Right lobe of liver (tissue), 4 donors: ENCODE measurements at regions not wholly inside any gene's neighbourhood (a gene's known extent, or its start where the extent isn't known, plus 50 kb on each side); places are given as distances from the start of the nearest gene placed in this dataset.

Experiments
- POLR2A ChIP-seq: fragments of 450-650 bp; IDR thresholded peaks from one replicate; pipeline ENCODE4 v1.6.1; 2017; ENCODE audit warnings: antibody characterized with exemption, mild to moderate bottlenecking
- TF ChIP-seq, protein P1 (sequence below), 4 donors: fragments of 200-600 bp in 3 of 4; fragments of 450-650 bp in 1 of 4; IDR thresholded peaks; one replicate each; pipeline versions ENCODE4 v1.5.1 to v1.8.0; 2016 to 2022; ENCODE audit warnings: antibody characterized with exemption in 4 of 4, mild to moderate bottlenecking in 2 of 4
- donor health status: DM: no; HTN: no; CAD: no.
- donor health status: DM: no; HTN: no; CAD: no.
- donor health status: DM: no; HTN: yes; CAD: no.

DNA sequence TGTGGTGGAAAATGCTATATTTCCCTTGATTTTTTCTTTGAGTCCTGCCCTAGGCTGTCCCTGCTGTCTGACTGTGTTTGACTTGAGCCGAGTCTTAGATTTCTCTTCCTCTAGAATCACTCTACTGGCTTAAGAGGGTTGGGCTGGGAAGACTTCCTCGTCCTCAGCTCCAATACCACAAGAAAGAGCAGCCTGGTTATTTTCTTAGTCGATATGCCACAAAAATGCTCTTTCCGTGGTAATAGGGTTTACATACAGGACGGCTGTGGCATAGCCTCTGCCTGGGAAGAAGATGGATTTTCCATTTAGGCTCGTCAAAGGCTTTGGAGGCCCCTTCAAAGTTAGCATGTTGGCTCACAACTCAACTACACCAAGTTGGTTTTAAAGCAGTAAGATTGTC lies 212.0 kb upstream of the IGFBP3 start:
- TF ChIP-seq, protein P1, sequence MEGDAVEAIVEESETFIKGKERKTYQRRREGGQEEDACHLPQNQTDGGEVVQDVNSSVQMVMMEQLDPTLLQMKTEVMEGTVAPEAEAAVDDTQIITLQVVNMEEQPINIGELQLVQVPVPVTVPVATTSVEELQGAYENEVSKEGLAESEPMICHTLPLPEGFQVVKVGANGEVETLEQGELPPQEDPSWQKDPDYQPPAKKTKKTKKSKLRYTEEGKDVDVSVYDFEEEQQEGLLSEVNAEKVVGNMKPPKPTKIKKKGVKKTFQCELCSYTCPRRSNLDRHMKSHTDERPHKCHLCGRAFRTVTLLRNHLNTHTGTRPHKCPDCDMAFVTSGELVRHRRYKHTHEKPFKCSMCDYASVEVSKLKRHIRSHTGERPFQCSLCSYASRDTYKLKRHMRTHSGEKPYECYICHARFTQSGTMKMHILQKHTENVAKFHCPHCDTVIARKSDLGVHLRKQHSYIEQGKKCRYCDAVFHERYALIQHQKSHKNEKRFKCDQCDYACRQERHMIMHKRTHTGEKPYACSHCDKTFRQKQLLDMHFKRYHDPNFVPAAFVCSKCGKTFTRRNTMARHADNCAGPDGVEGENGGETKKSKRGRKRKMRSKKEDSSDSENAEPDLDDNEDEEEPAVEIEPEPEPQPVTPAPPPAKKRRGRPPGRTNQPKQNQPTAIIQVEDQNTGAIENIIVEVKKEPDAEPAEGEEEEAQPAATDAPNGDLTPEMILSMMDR (IDR thresholded peaks at IDR 0.05): no peak
- no peak for TF ChIP-seq POLR2A
